Caco-2 (cell line): ENCODE measurements at regions not wholly inside any gene's neighbourhood (a gene's known extent, or its start where the extent isn't known, plus 50 kb on each side); places are given as distances from the start of the nearest gene placed in this dataset.

Experiments
- BruUV-seq: library from RNA; stranded (reverse); fragments of 400-500 nt; replicated peaks from 2 replicates; lab custom pipeline; 2021; lab: Mats Ljungman, UMichigan
- CTCF ChIA-PET: fragments of 300-600 bp; sonication (Branson Sonifier 250); formaldehyde crosslinking; loops from one replicate; lab custom pipeline; 2022; ENCODE audit warnings: antibody characterized with exemption; lab: Charles Lee
- POLR2A ChIA-PET: fragments of 300-600 bp; sonication (Branson Sonifier 250); formaldehyde crosslinking; loops from one replicate; lab custom pipeline; 2022; ENCODE audit warnings: antibody characterized with exemption; lab: Charles Lee
- DNase-seq, 2 experiments: peaks; one replicate each; pipeline versions ENCODE4 v3.0.0 to v3.0.0-alpha.2; 2020 to 2022
- H3K27me3 ChIP-seq: replicated peaks from 2 replicates; pipeline ENCODE4 v1.6.0; 2011; ENCODE audit warnings: low read length; ENCODE audit not compliant: control insufficient read depth, insufficient read depth
- H3K36me3 ChIP-seq: 2 replicates; pipeline ENCODE4 v1.5.1; 2011; ENCODE audit warnings: low read length; ENCODE audit not compliant: control insufficient read depth, insufficient read depth
- H3K4me1 ChIP-seq: fragments of 250-450 bp; sonication (Bioruptor Pico); 2 replicates; pipeline ENCODE4 v1.5.1; 2020; ENCODE audit warnings: mild to moderate bottlenecking
- H3K4me3 ChIP-seq: 2 replicates; pipeline ENCODE4 v1.5.1; 2011; ENCODE audit warnings: low read depth, mild to moderate bottlenecking, control low read depth, low read length
- H3K9me3 ChIP-seq: fragments of 250-450 bp; sonication (Bioruptor Pico); 2 replicates; pipeline ENCODE4 v1.5.1; 2020; ENCODE audit warnings: mild to moderate bottlenecking, moderate library complexity
- H3K27ac Mint-ChIP-seq: one replicate; pipeline ENCODE4 v1.8.0; 2022; ENCODE audit warnings: mixed read lengths; ENCODE audit not compliant: unreplicated experiment
- H3K27me3 Mint-ChIP-seq: one replicate; pipeline ENCODE4 v1.8.0; 2022; ENCODE audit warnings: mixed read lengths; ENCODE audit not compliant: insufficient read depth, unreplicated experiment
- H3K36me3 Mint-ChIP-seq: one replicate; pipeline ENCODE4 v1.8.0; 2022; ENCODE audit warnings: mild to moderate bottlenecking, mixed read lengths; ENCODE audit not compliant: insufficient read depth, unreplicated experiment
- H3K4me1 Mint-ChIP-seq: one replicate; pipeline ENCODE4 v1.8.0; 2022; ENCODE audit warnings: low read depth, mixed read lengths; ENCODE audit not compliant: unreplicated experiment
- H3K4me3 Mint-ChIP-seq: one replicate; pipeline ENCODE4 v1.8.0; 2022; ENCODE audit warnings: mild to moderate bottlenecking, moderate library complexity, mixed read lengths; ENCODE audit not compliant: unreplicated experiment
- H3K9me3 Mint-ChIP-seq: one replicate; pipeline ENCODE4 v1.8.0; 2022; ENCODE audit warnings: mixed read lengths; ENCODE audit not compliant: unreplicated experiment
- CTCF ChIP-seq, 2 experiments: fragments of 200-600 bp in 1 of 2; IDR thresholded peaks; 1 replicate in 1 of 2; 2 replicates in 1 of 2; pipeline versions ENCODE4 v1.5.1 to v1.8.0; 2011 to 2022; ENCODE audit warnings: antibody characterized with exemption in 1 of 2, control low read depth in 1 of 2, inconsistent platforms in 1 of 2, low read depth in 1 of 2, low read length in 1 of 2, mild to moderate bottlenecking in 1 of 2, moderate library complexity in 1 of 2; ENCODE audit not compliant: insufficient read depth in 1 of 2, severe bottlenecking in 1 of 2, unreplicated experiment in 1 of 2
- intact Hi-C: fragments of 100-400 bp; cut with micrococcal nuclease; formaldehyde crosslinking; loops from one replicate; pipeline ENCODE4 v1.10.0; 2022; ENCODE audit not compliant: unreplicated experiment

- Mint-ChIP-seq H3K36me3 (no peaks in the 10 kb centered on the region), H3K27me3 (no peaks in the 10 kb centered on the region), H3K9me3 (no peaks in the 10 kb centered on the region), H3K27ac (no peak overlapping the region), H3K4me3 (no peak overlapping the region), H3K4me1 (no peaks in the 10 kb centered on the region)
- TF ChIP-seq CTCF (IDR thresholded peaks at IDR 0.05; ENCODE audit: insufficient read depth in 1 of 2, low read depth in 1 of 2, low read length in 1 of 2, severe bottlenecking in 1 of 2, unreplicated experiment in 1 of 2) = no peak
- intact Hi-C loops = no loop called here
- ChIA-PET CTCF (no interaction called here), POLR2A (no interaction called here)
- no peak for DNase-seq
- H3K4me3 ChIP-seq = no peak overlapping the region
- no TSS peak for BruUV-seq
- no peaks in the 10 kb centered on the region for H3K36me3 ChIP-seq
- no peaks in the 10 kb centered on the region for H3K4me1 ChIP-seq
- H3K9me3 ChIP-seq = no peaks in the 10 kb centered on the region
- no peaks in the 10 kb centered on the region for H3K27me3 ChIP-seq
These were observed 194.0 kb upstream of the HHIP start for GRCh38 chr4:144451766-144452450.

- Histone ChIP-seq H3K36me3 (no peaks in the 10 kb centered on the region), H3K4me3 (no peak overlapping the region), H3K9me3 (no peaks in the 10 kb centered on the region), H3K27me3 (no peaks in the 10 kb centered on the region), H3K4me1 (no peaks in the 10 kb centered on the region)
- H3K4me1 Mint-ChIP-seq = no peaks in the 10 kb centered on the region
- ChIA-PET POLR2A (no interaction called here), CTCF (no interaction called here)
- H3K36me3 Mint-ChIP-seq = no peaks in the 10 kb centered on the region
- no peak overlapping the region for H3K4me3 Mint-ChIP-seq
- no peak for DNase-seq
- no peaks in the 10 kb centered on the region for H3K9me3 Mint-ChIP-seq
- intact Hi-C loops = no loop called here
- H3K27ac Mint-ChIP-seq = no peak overlapping the region
- no peak for TF ChIP-seq CTCF (IDR thresholded peaks at IDR 0.05; ENCODE audit: insufficient read depth in 1 of 2, low read depth in 1 of 2, low read length in 1 of 2, severe bottlenecking in 1 of 2, unreplicated experiment in 1 of 2)
- no TSS peak for BruUV-seq
- H3K27me3 Mint-ChIP-seq = peaks cover 5% of the 10 kb centered on the region
These were observed 189.8 kb upstream of the HHIP start for GRCh38 chr4:144456196-144456595.

- no peaks in the 10 kb centered on the region for H3K4me1 ChIP-seq
- intact Hi-C loops = no loop called here
- Mint-ChIP-seq H3K4me1 (no peaks in the 10 kb centered on the region), H3K27me3 (peaks cover 5% of the 10 kb centered on the region), H3K9me3 (no peaks in the 10 kb centered on the region), H3K27ac (no peak overlapping the region), H3K4me3 (no peak overlapping the region), H3K36me3 (no peaks in the 10 kb centered on the region)
- H3K4me3 ChIP-seq = no peak overlapping the region
- BruUV-seq = no TSS peak
- no peaks in the 10 kb centered on the region for H3K9me3 ChIP-seq
- TF ChIP-seq CTCF (IDR thresholded peaks at IDR 0.05; ENCODE audit: insufficient read depth in 1 of 2, low read depth in 1 of 2, low read length in 1 of 2, severe bottlenecking in 1 of 2, unreplicated experiment in 1 of 2) = no peak
- H3K27me3 ChIP-seq = no peaks in the 10 kb centered on the region
- no peaks in the 10 kb centered on the region for H3K36me3 ChIP-seq
- CTCF ChIA-PET = no interaction called here
- POLR2A ChIA-PET = no interaction called here
- DNase-seq = no peak
These were observed 184.1 kb upstream of the HHIP start for GRCh38 chr4:144461906-144462305.
